Osteoblast (primary cell): ENCODE measurements at regions not wholly inside any gene's neighbourhood (a gene's known extent, or its start where the extent isn't known, plus 50 kb on each side); places are given as distances from the start of the nearest gene placed in this dataset.

Experiments used
- DNase-seq: peaks from one replicate; pipeline ENCODE4 v3.0.0; 2011; ENCODE audit warnings: low spot score, mixed read lengths; ENCODE audit not compliant: insufficient read length; ENCODE audit errors: missing footprints
- H2AFZ ChIP-seq: 2 replicates; pipeline ENCODE4 v1.6.0; 2011; ENCODE audit warnings: mild to moderate bottlenecking, low read length
- H3K27ac ChIP-seq: 2 replicates; pipeline ENCODE4 v1.5.1; 2011; ENCODE audit warnings: mild to moderate bottlenecking, low read depth, low read length, moderate library complexity
- H3K27me3 ChIP-seq: 2 replicates; pipeline ENCODE4 v1.6.0; 2012; ENCODE audit warnings: mild to moderate bottlenecking, control low read depth, inconsistent platforms, low read length, moderate library complexity; ENCODE audit not compliant: insufficient read depth
- H3K36me3 ChIP-seq: 2 replicates; pipeline ENCODE4 v1.5.1; 2011; ENCODE audit warnings: mild to moderate bottlenecking, low read length, control low read depth, moderate library complexity; ENCODE audit not compliant: insufficient read depth
- H3K4me1 ChIP-seq: 2 replicates; pipeline ENCODE4 v1.5.1; 2011; ENCODE audit warnings: mild to moderate bottlenecking, low read length, control low read depth, moderate library complexity; ENCODE audit not compliant: insufficient read depth
- H3K4me2 ChIP-seq: 2 replicates; pipeline ENCODE4 v1.6.0; 2011; ENCODE audit warnings: mild to moderate bottlenecking, low read length; ENCODE audit not compliant: insufficient read depth
- H3K4me3 ChIP-seq: fragments of 200-600 bp; sonication (generic); 3 replicates; pipeline ENCODE4 v1.5.1; 2012; ENCODE audit warnings: mild to moderate bottlenecking, low read length, inconsistent platforms; ENCODE audit not compliant: insufficient read depth
- H3K79me2 ChIP-seq: 2 replicates; pipeline ENCODE4 v1.6.0; 2012; ENCODE audit warnings: mild to moderate bottlenecking, low read length, control low read depth, inconsistent platforms; ENCODE audit not compliant: insufficient read depth
- H3K9me3 ChIP-seq: 2 replicates; pipeline ENCODE4 v1.5.1; 2011; ENCODE audit warnings: low read depth, low read length, control low read depth
- H4K20me1 ChIP-seq: 2 replicates; pipeline ENCODE4 v1.6.0; 2012; ENCODE audit warnings: mild to moderate bottlenecking, low read length, control low read depth; ENCODE audit not compliant: insufficient read depth
- TF ChIP-seq, protein P1 (sequence below): IDR thresholded peaks from 2 replicates; pipeline ENCODE4 v1.5.1; 2011; ENCODE audit warnings: mild to moderate bottlenecking, low read depth, low read length, moderate library complexity; ENCODE audit errors: extremely low read depth

DNA sequence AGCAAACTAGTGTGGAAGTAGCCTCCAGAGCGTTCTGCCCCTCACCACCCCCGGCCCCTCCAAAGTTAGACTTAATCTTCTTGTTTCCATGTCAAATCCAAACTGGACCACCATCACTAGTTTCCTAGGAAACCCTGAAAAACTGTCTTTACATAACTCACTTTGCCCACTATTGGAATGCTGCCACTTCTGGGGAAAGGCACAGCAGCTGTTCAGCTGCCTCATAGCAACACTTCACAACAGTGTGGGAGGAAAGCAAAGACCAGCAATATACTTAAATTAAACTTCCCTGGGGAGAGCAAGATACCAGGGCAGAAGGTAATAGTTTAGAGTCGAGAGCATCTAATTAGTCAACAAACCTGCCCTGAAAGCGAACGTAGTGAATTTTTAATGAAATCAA is 452.2 kb downstream of the KCNJ2 start:
- DNase-seq = no peak
- H3K4me3 ChIP-seq = no peak overlapping the region

GRCh38 chr17:70622368-70623260 is 453.3 kb downstream of the KCNJ2 start:
- H3K27ac ChIP-seq = no peak overlapping the region
- no peak overlapping the region for H3K4me3 ChIP-seq
- no peaks in the 10 kb centered on the region for H3K9me3 ChIP-seq
- no peaks in the 10 kb centered on the region for H4K20me1 ChIP-seq
- no peaks in the 10 kb centered on the region for H3K79me2 ChIP-seq
- H3K36me3 ChIP-seq = no peaks in the 10 kb centered on the region
- TF ChIP-seq, protein P1, sequence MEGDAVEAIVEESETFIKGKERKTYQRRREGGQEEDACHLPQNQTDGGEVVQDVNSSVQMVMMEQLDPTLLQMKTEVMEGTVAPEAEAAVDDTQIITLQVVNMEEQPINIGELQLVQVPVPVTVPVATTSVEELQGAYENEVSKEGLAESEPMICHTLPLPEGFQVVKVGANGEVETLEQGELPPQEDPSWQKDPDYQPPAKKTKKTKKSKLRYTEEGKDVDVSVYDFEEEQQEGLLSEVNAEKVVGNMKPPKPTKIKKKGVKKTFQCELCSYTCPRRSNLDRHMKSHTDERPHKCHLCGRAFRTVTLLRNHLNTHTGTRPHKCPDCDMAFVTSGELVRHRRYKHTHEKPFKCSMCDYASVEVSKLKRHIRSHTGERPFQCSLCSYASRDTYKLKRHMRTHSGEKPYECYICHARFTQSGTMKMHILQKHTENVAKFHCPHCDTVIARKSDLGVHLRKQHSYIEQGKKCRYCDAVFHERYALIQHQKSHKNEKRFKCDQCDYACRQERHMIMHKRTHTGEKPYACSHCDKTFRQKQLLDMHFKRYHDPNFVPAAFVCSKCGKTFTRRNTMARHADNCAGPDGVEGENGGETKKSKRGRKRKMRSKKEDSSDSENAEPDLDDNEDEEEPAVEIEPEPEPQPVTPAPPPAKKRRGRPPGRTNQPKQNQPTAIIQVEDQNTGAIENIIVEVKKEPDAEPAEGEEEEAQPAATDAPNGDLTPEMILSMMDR = peak; percentile 68
- peak; percentile 17 for DNase-seq
- peak overlapping the region; percentile 29 for H3K4me2 ChIP-seq
- peaks cover 5% of the 10 kb centered on the region for H3K4me1 ChIP-seq
- no peak overlapping the region for H2AFZ ChIP-seq
- H3K27me3 ChIP-seq = no peaks in the 10 kb centered on the region

More for the DNA sequence above, 452.2 kb downstream of the KCNJ2 start:
- Histone ChIP-seq H3K27ac (no peak overlapping the region), H3K36me3 (no peaks in the 10 kb centered on the region), H4K20me1 (no peaks in the 10 kb centered on the region), H3K9me3 (no peaks in the 10 kb centered on the region), H3K4me1 (peaks cover 5% of the 10 kb centered on the region), H3K27me3 (no peaks in the 10 kb centered on the region), H3K4me2 (no peak overlapping the region), H3K79me2 (no peaks in the 10 kb centered on the region), H2AFZ (no peak overlapping the region)
- TF ChIP-seq, protein P1 = no peak

- peak; percentile 4 for DNase-seq
- no peak overlapping the region for H3K4me2 ChIP-seq
- no peak overlapping the region for H3K27ac ChIP-seq
- H2AFZ ChIP-seq = no peak overlapping the region
- H3K27me3 ChIP-seq = no peaks in the 10 kb centered on the region
- TF ChIP-seq, protein P1 = no peak
- H3K36me3 ChIP-seq = no peaks in the 10 kb centered on the region
- peaks cover 5% of the 10 kb centered on the region for H3K4me1 ChIP-seq
- no peak overlapping the region for H3K4me3 ChIP-seq
- H4K20me1 ChIP-seq = no peaks in the 10 kb centered on the region
- no peaks in the 10 kb centered on the region for H3K79me2 ChIP-seq
- H3K9me3 ChIP-seq = no peaks in the 10 kb centered on the region
These were observed 454.9 kb downstream of the KCNJ2 start for GRCh38 chr17:70624211-70624610.

GRCh38 chr17:70629902-70630301 is 460.6 kb downstream of the KCNJ2 start:
- no peaks in the 10 kb centered on the region for H3K79me2 ChIP-seq
- H3K27me3 ChIP-seq = no peaks in the 10 kb centered on the region
- H2AFZ ChIP-seq = no peak overlapping the region
- no peaks in the 10 kb centered on the region for H3K36me3 ChIP-seq
- no peaks in the 10 kb centered on the region for H4K20me1 ChIP-seq
- H3K9me3 ChIP-seq = no peaks in the 10 kb centered on the region
- no peak overlapping the region for H3K27ac ChIP-seq
- no peaks in the 10 kb centered on the region for H3K4me1 ChIP-seq
- H3K4me2 ChIP-seq = no peak overlapping the region
- TF ChIP-seq, protein P1 = peak; percentile 35
- H3K4me3 ChIP-seq = no peak overlapping the region
- DNase-seq = no peak
